Central memory CD4-positive, alpha-beta T cell (primary cell): ENCODE measurements at regions not wholly inside any gene's neighbourhood (a gene's known extent, or its start where the extent isn't known, plus 50 kb on each side); places are given as distances from the start of the nearest gene placed in this dataset.

Experiments
- DNase-seq: peaks from one replicate; pipeline ENCODE4 v3.0.0; 2022

DNA sequence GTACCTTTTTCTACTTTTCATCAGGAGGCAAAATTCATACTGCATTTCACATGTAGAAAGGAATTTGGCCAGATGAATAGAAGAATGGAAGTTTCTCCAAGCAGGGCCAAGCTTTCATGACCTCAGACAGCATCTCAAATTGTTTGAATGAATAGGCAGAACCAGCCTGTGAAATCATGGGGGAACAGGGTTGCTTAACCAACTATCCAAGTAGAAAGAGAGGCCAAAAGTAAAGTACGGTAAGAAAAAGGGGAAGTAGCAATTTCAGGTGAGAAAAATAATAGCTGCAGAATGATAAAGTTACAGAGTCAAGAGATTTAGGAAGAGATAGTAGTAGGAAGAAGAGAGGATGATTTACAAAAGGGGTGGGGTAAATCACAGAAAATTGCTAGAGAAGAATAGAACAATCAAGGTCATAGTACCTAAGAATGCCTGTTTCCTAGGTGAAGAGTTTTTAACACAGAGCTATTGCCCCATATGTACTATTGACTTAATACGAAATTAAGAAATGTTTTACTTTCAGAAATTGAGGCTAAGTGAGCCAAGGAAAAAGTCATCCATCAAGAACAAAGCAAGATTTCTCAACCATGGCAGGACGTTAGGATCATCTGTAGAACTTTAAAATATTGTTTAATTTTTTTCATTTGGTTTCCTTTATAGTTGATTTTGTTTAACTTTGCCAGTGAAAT lies 177.1 kb upstream of the TET2 start:
- no peak for DNase-seq

DNA sequence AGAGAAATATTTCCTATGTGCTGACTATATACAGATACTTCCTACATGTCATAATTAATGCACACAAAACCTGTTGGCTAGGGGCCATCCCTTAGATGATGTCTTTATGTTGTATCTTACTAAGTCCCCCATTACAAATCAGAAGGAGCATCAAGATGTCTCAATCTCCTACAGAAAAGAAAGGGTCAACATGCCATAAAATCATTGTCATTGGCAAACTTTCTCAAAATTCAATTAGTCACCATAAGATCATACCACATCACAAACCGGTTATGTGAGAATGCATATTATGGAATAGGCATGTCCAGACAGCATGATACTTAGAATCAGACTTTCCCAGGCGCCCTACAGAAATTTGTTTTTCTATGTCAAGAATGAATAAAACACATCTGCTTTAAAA lies 175.2 kb upstream of the TET2 start:
- DNase-seq: no peak

DNA sequence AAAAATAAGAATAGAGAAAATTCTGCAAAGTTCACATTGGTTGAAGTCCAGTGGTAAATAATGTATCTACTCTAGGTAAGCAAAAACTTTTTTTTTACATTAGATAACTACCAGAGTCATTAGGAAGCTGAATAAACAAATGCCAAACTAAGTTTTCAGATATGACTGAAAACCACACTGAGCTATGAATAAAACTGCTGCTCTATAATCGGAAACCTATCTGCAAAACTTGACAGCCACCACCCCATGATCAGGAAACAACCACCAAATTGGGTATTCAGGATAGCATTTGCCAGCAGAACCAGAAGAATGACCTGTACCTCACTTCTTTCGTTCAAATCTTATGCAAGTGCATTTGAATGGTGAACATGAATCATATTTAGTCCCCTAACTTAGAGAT lies 173.0 kb upstream of the TET2 start:
- DNase-seq: no peak

DNA sequence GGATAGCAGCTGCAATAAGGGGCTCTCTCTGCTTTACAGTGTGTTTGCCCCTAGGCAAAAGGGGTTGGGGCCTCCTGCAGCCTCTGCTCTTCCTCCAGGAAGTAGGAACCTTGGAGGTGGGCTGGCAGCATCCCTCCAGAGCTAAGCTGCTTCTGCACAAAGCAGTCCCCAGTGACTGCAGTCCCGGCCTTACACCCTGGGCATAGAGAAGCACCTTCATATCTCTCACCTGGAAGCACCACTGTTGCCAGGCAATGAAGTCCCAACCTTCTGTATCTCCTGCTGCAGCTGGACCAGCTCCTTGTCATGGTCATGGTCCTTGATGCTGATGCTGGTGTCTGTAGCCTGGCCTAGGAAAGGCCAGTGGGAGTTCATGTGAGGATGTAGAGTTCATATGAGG lies 171.1 kb upstream of the TET2 start:
- DNase-seq: no peak

DNA sequence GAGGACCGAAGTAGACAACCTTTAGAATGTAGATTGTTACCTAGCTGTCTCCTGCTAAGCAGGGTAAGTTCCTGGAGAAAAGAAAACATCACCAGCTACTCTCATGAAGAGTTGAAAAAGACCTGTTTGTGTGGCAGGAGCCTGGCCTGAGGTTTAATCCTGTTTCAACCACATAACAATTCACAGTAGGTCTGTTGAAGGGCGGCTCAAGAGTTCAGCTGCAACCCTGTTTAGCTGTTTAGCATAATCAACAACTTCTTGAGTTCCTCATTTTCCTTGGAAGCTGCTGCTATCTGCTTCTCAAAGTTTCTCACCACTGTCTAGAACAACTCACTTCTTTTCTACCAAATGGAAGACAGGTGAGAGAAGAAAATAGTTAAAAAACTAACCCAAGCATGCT lies 170.4 kb upstream of the TET2 start:
- no peak for DNase-seq

DNA sequence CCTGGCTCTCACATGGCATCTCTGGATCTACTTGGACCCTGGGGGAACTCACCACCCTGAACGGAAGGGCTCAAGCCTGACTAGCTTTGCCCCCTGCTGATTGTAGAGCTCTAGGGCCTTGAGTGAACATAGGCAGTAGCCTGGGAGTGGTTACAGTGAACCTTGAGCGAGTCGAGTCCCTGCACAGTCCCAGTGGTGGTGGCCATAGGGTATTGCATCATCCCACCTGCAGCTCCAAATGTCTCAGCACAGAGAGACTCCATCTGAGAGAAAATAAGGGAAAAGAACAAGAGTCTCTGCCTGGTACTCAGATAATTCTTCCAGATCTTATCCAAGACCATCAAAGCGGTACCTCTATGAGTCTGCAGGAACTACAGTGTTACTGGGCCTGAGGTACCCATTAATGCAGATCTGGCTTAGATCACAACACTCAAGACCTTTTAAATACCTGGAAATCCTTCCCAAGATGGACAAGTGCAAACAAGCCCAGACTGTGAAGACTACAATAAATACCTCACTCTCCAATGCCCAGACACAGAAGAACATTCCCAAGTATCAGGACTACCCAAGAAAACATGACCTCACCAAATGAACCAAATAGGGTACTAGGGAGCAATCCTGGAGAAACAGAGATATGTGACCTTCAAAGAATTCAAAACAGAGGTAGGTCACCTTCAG lies 167.5 kb upstream of the TET2 start:
- DNase-seq: no peak

DNA sequence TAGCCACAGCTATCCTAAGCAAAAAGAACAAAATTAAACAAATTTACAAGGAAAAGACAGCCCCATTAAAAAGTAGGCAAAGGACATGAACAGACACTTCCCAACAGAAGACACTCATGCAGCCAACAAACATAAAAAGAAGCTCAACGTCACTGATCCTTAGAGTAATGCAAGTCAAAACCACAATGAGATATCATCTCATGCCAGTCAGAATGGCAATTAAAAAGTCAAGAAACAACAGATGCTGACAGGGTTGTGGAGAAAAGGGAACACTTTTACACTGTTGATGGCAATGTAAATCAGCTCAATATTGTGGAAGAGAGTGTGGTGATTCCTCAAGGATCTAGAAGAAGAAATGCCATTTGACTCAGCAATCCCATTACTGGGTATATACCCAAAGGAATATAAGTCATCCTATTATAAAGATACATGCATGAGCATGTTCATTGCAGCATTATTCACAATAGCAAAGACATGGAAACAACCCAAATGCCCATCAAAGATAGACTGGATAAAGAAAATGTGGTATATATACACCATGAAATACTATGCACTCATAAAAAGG lies 163.0 kb upstream of the TET2 start:
- DNase-seq: no peak

DNA sequence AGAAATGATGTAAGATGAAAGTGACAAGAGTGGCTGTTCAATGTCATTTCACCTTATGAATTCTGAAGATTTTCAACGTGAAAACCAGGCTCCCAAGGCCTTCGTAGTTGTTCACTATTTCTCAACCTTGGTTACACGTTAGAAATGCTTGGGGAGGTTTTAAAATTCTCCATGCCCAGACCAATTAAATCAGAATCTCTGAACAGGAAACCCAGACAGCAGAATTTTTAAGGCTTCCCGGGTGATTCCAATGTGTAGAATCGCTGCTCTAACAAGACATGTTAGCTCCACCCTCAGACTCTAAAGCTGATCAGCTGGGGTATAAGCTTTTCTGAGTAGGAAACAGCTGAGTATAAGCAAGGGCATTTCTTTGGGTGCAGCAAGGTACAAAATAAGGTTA lies 160.4 kb upstream of the TET2 start:
- DNase-seq: no peak

DNA sequence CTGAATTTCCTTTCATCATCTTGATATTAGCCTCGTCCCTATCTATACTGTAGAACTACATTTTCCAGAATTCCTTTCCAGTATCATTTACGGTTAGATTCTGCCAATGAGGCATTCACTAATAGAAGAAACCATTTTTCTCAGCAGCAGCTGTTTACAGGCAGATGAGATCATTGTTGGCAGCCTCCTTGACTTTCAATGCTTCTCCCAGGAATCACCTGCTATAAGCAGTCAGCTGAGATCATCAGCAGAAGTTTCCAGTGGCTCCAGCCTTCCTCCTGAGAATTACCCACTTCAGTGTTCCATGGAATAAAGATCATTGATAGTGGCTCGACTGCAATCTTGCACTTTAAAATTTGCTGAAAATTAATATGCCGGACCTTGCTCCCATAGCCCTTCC lies 157.3 kb upstream of the TET2 start:
- no peak for DNase-seq

DNA sequence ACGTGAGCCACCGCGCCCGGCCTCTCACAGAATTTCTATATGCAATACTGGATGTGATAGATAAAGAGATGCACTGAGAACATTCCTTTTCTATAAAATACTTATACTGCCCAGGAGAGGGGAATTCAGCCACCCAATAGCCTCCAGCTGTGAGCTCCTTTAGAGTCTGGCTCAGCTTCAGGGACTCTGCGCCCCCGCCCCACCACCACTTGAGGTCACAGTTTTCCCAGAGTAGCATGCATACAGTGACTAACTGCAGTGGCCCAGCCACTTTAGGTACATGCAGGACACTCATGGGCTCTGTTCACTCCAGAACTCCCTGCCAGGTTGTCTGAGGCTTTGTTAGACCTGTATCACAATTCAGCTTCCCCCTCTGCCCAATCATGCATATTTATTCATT lies 144.4 kb upstream of the TET2 start:
- no peak for DNase-seq

DNA sequence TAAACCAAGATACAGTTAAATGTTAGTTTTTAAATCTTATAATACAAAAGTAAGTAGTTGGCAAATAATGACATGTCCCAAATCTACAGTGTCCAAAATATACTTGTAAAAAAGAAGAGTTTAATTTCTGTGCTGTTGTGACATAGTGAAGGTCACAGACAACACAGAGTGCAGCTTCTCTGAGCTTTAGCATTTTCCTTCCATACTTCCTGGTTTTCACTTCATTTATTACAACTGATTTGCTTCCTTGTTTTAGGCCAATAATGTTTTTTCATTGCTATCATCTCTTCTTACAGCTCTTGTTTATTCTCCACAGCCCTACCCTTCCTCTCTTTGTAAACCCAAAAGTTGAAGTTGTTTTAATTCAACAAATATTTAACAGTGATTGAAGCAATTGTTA lies 132.4 kb upstream of the TET2 start:
- DNase-seq: no peak

DNA sequence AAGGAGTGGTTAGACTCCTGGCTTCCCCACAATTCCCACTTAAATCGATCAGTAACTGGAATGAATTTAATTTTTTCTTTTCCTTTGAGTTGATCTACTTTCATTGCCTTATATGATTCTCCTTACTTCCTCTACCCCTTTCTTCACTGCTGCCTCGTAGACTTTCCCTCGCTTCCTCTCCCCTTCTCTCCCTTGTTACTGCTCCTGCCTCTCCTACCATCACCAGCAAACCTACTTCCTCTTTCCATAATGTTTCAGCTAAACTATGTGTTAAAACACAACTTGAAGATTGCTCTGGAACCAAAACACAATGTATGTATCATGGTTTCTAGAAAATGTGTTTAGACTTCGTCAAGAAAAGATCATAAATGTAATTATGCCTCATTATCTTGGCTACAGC lies 132.0 kb upstream of the TET2 start:
- no peak for DNase-seq

DNA sequence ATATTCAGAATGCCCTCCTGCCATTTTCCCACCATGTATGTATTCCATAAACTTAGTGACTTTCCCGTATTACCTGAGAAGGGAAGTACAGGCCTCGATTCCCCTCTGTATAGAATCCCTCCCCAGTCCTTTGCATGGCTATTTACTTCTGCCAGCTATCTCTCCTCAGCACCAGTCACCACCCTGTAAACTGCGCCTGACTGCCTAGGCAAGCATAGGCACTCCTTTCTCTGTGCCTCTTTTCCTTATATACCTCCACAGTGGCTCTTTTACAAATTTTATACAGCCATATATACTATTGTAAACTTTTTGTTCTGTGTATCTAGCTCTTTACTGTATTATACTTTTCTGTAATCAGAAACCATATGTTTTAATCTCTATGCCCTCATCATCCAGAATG lies 130.9 kb upstream of the TET2 start:
- DNase-seq: no peak

DNA sequence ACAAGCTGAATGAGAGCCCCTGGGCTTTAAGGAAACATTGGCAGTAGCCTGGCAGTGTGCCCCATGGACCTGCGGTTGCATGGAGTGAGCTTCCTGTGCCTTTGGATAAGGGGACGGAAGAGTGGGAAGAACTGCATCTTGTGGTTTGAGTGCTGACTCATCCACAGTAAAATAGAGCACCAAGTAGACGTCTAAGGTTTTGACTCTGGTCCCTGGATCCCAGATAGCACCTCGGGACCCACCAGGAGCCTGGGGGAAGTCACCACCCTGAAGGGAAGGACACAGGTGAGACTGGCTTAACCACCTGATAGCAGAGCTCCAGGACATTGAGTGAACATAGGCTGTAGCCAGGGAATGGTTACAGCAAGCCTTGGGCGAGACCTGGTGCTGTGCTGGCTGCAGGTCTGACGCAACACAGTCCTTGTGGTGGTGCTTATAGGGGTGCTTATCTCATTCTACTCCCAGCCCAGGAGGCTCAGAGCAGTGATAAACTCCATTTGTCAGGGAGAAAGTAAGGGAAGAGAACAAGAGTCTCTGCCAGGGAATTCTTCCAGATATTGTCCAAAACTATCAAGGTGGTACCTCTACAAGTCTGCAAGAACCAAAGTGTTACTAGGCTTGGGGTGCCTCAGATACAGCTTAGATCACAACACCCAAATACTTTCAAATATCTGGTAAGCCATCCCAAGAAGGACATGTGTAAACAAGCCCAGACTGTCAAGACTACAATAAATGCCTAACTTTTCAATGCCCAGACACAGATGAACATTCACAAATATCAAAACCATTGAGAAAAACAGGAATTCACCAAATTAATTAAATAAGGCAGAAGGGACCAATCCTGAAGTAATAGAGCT lies 123.6 kb upstream of the TET2 start:
- DNase-seq: no peak

DNA sequence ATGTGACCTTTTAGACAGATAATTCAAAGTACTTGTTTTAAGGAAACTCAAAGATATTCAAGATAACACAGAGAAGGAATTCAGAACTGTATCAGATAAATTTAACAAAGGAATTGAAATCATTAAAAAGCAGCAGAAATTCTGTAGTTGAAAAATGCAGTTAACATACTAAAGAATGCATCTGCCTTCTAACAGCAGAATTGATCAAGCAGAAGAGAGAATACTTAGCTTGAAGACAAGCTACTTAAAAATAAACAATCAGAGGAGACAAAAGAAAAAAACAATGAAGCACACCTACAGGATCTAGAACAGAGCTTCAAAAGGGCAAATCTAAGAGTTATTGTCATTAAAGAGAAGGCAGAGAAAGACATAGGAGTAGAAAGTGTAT lies 123.0 kb upstream of the TET2 start:
- DNase-seq: no peak

DNA sequence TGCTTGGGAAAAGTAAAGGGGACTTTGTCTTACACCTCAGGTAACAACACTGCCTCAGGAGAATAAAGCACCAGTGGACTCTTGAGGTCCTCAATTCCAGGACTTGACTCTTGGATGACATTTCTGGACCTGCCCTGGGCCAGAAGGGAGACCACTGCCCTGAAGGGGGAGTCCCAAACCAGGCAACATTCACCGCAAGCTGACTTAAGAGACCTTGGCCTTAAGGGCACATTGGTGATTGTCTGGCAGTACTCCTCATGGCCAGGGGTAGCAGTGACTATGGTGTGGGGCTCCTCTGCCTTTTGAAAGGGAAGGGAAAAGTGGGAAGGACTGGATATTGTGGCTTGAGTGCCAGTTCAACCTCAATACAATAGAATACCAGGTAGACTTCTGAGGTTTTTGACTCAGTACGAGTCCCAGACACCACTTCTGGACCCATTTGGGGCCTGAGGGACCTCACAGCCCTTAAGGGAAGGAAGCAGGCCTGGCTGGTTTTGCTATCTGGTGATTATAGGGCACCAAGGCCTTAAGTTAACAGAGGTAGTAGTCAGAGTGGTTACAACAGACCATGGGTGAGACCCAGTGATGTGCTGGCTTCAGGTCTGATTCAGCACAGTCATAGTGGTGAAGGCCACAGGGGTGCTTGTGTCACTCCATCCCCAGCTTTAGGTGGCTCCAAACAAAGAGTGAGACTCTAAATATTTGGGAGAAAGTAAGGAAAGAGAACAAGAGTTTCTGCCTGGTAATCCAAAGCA lies 121.2 kb upstream of the TET2 start:
- no peak for DNase-seq

DNA sequence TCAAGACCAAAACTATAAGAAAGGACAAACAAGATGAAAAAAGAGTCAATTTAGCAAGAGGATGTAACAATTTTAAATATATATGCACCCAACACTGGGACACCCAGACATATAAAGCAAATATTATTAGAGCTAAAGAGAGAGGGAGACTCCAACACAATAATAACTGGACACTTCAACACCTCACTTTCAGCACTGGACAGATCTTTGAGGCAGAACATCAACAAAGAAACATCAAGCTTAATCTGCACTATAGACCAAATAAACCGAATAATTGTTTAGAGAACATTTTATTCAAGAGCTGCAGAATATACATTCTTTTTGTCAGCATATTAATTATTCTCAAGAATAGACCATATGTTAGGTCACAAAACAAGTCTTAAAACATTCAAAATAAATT lies 109.7 kb upstream of the TET2 start:
- DNase-seq: no peak

DNA sequence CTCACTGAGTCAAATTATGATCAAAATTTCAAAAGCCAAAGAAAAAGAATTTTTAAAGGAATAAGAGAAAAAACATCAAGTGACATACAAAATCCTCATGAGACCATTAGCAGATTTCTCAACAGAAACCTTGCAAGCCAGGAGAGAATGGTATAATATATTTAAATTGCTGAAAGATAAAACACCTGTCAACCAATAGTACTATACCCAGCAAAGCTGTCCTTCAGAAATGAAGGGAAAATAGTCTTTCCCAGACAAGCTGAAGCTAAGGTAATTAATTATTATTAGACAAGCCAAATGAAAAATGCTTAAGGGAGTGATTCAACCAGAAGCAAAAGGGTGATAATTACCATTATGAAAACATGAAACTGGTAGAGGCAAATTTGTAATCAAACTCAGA lies 104.2 kb upstream of the TET2 start:
- no peak for DNase-seq

DNA sequence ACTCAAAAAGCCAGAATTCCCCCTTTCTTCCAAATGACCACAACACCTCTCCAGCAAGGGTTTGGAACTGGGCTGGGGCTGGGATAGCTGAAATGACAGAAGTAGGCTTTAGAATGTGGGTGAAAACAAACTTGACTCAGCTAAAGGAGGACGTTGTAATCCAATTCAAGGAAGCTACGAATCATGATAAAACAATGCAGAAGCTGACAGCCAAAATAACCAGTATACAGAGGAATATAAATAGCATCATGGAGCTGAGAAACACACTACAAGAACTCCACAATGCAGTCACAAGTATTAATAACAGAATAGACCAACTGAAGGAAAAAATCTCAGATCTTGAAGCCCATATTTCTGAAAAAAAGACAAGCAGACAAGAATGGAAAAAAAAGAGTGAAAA lies 95.8 kb upstream of the TET2 start:
- no peak for DNase-seq

DNA sequence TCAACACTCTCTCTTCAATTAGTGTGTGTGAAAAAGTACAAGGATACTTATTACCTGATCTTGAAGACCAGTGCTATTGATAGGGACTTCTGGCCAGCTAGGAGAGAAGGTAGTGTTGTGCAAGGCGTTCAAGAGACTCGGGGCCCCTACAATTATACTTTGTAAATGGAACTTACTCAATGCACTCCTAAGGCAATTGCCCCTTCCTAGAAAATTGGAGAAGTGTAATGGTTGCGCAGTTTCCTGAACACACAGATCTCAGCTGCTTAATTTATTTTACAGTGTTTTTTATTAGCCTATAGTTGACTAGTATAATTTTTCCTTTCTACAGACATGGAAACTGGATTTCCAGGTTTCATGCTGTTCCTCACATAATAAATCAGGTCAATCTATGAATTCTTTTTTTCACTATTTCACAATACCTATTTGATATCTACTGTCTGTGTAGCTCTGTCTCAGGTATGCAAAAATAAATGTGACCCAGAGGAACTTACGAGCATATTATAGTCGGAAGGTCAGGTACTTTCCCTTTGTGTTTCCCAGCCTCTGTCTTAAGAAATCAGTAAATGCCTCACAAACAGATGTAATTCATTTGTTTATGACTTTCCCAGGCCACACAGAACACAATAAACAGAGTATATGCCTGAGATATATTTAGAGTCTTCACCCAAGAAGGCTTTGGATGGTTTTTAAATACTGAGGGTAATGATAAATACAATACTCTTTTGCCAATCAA lies 89.1 kb upstream of the TET2 start:
- no peak for DNase-seq

DNA sequence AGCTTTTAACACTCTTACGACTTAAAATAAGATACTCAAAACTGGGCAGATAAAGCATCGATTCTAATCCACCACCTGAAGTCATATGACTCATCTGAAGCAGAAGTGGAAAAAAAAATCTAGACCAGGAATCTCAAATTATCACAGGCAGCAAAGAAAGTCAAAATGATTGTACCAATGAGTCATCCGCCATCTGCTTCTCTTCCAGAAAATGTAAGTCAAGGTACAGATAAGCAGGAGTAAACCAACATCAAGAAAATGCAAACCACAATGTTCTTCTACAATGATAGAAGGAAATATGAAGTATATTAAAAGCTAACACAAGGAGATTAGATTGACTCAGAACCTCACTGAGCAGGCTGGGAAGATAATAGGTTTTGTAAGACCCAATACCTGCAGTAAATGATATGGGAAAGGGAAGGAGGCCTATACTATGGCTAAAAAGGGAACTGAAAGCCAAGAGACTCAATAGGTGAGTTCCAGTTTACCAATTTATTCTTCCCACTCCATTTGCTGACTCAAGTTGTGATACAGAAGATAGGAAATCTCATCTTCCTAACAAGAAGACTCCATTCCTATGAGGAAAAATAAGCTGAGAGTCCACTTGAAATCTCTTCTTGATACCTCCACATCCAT lies 88.4 kb upstream of the TET2 start:
- no peak for DNase-seq

DNA sequence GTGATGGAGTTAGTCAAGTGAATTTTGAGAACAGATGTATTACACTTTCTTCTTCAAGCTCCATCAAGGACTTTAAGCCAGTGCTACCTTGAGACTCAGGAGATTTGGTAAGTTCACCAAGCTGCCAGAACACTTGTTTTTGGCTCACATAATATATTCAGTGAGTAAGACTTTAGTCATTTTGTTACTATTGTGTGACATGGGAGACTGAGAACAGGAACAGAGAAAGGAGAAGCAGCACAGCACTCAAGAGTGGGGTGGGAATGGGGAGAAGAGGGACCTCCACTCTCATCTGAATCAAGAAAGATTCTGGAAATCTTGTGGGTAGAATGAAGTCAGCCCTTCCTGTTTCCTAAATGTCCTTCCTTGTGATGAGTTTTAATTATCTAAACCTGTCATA lies 87.3 kb upstream of the TET2 start:
- DNase-seq: no peak
